Renal pelvis (tissue), 1 donor: ENCODE measurements at regions not wholly inside any gene's neighbourhood (a gene's known extent, or its start where the extent isn't known, plus 50 kb on each side); places are given as distances from the start of the nearest gene placed in this dataset.
"Not testable (repeated sequence)": the region's sequence is repeated elsewhere in the genome, so short reads cannot be mapped to it uniquely, and the experiment has no call there.

ENCODE experiments used
- DNase-seq: peaks from one replicate; pipeline ENCODE4 v3.0.0-alpha.2; 2013

DNA sequence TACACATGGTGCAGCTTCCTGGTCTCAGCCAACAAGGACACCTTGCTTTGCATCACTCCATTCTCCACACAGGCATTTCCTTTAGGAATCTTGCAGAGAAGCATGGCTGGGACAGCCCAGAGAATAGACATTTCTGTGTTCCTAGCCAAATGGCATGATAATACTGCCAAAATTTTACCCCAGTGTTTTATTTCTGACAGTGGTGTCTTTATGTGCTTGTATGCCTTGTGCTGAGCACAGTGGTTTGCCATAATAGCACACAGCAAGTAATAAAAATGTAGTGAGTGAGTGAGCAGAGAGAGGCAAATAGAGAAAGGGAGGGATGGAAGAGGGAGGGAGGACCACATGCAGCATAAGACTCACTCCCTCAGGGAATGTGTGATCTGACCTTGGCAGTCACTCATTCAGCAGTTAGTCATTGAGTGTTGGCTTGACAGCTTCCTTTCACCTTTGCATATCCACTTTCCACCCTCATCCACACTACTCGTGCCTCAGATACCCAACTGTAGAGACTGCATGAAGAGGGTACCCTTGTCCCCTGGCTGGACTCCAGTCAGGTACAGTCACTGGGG is 212.8 kb upstream of the CCDC196 start:
- no peak for DNase-seq

- not testable (repeated sequence) for DNase-seq
Observed at GRCh38 chr14:66278418-66278817, 207.8 kb upstream of the CCDC196 start.

- DNase-seq: no peak
Observed at GRCh38 chr14:66281036-66281776, 205.0 kb upstream of the CCDC196 start.

- no peak for DNase-seq
Observed at GRCh38 chr14:66284346-66284745, 201.8 kb upstream of the CCDC196 start.

DNA sequence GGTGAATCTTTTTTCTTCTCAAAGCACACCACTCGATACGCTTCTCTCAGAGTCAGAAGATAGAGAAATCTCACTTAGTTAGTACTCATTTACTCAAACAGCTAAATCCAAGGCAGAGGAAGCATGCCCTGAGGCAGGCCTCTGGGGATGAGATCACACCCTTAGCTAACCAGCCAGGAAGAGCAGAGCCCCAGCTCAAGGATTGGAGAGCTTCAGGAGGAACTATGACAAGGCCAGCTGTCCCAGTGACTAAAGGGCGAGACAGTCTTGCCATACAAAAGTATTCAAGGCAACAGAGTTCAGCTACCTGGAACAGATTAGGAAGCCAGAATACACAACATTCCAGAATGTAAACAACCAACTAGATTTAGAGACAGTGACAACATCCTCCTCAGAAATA is 197.7 kb upstream of the CCDC196 start:
- DNase-seq: no peak

- no peak for DNase-seq
Observed at GRCh38 chr14:66291756-66292155, 194.4 kb upstream of the CCDC196 start.

GRCh38 chr14:66293533-66294105 is 192.6 kb upstream of the CCDC196 start:
- DNase-seq: no peak

DNA sequence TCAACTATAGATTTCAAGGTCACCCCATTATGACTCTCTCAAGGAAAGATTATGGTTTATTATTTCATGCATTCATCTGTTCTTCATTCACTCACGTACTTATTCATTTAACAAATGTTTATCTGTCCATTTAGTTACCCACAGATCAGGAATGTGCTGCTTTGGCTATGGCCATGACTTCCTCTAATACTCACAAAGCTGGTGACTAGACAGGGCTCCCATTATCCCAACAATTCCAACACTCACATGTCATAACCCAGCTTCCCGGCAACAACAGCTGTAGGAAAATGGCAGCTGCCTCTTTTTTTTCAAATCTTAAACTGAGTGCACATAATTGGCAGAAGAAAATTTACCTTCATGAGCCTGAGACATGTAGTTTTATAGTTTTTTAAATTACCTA is 190.8 kb upstream of the CCDC196 start:
- DNase-seq: no peak

DNA sequence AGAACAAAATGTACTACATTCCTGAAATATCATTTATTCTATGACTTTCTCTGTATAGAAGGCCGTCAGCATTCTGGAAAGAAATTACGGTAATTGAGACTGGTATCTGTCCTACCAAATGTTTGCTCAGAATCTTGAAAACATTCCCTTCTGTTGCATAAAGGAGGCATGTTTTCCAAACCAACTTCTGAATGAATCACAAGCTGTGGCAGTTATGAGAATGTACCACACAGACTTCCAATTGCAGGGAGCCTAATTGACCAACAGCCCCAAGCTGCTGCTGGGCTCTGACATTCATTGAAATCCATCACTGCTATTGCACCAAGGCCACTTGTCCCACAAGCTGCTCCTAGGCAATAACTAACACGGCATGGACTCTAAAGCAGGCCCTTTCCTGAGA is 185.3 kb upstream of the CCDC196 start:
- no peak for DNase-seq

DNA sequence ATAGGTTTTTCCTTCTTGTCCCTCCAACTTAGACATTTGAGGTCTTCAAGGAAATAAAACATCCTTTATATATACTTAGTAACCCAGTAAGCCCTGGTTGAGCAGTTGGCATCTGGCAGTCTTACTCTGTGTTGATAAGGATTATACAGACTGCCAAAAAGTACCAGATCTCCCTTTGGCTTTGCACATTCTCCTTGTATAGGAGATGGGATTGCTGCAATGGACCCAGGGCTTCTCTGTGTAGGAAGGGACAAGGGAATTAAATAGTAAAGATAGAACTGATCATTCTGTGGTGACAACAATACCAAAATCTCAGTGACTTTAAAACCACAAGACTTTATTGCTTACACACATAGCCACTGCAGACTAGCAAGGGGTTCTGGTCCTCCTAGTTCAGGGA is 180.1 kb upstream of the CCDC196 start:
- DNase-seq: no peak

GRCh38 chr14:66311058-66311457 is 175.1 kb upstream of the CCDC196 start:
- DNase-seq: no peak

GRCh38 chr14:66311990-66312389 is 174.2 kb upstream of the CCDC196 start:
- no peak for DNase-seq

GRCh38 chr14:66312451-66312850 is 173.7 kb upstream of the CCDC196 start:
- DNase-seq: no peak

DNA sequence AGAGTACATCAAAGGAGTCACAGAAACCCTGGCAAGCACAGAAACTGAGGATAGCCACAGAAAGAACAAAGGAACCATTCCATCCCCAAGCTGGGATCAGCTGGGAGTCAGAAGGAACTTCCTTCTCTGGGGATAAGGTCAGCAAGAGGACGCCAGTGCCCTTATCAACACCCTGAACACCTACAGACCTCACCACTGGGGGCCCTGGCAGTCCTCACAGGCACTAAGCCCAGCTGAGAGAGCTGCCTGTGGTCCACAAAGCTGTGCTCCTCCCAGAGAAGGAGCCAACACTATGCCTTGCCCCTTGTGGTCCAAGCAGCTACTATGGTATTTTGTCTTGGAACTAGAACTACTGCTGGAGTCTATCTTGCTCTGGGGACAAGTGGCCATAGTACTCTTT is 171.1 kb upstream of the CCDC196 start:
- no peak for DNase-seq

DNA sequence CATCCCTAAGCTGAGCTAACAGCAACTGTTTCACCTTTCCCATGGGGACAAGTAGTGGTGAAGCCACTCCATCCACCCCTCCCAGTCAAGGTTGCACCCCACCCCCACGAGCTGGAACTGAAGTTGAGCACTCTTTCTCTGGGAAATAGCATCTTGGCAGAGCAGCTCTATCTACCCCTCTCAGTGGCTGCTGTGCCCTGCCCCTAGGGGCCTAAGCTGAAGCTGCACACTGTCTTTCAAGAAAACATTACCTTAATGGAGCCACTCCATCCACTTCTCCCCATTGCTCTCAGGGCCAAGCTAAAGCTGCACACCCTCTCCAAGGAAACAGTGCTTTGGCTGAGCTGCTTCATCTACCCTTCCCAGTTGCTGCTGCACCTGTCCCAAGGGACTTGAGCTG is 170.6 kb upstream of the CCDC196 start:
- DNase-seq: no peak

- no peak for DNase-seq
Observed at GRCh38 chr14:66322564-66322963, 163.6 kb upstream of the CCDC196 start.

DNA sequence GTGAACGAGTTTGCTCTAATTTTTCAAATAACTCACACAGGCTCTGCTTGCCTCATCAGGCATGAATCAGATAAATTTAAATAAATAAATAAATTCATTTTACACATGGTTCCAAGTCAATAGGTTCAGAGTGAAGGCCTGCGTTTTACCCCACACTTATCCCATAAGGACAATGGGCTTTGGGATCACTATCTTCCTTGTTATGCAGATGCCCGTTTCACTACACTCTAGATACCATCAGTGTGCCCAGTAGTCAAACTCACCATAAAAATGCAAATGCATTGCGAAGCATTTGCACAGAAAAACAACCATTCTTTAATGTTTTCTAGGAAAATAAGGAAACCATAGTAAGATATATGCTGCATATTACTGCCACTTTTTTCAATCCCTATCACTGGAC is 155.9 kb upstream of the CCDC196 start:
- DNase-seq: no peak

DNA sequence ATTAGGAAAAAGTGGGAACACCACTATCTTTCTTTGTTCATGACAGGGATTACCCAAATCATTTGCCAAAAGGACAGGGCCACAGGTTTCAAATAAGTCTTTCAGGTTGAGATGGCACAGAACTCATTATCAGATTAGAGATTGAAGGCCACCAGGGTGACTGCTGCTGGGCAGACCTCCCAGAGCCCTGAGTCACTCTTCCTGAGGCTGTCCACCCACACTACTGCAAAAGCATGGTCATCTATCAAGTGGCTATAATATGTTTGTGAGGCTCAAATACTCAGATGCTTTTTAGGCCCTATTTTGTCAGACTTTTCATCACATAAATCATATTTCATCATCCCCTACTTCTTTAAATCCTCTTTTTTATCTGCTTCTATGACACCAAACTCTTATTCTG is 155.3 kb upstream of the CCDC196 start:
- DNase-seq: no peak

GRCh38 chr14:66333293-66333692 is 152.9 kb upstream of the CCDC196 start:
- not testable (repeated sequence) for DNase-seq

GRCh38 chr14:66341239-66341638 is 144.9 kb upstream of the CCDC196 start:
- no peak for DNase-seq

- no peak for DNase-seq
Observed at GRCh38 chr14:66345986-66346385, 140.2 kb upstream of the CCDC196 start.

- DNase-seq: no peak
Observed at GRCh38 chr14:66351310-66351709, 134.9 kb upstream of the CCDC196 start.

DNA sequence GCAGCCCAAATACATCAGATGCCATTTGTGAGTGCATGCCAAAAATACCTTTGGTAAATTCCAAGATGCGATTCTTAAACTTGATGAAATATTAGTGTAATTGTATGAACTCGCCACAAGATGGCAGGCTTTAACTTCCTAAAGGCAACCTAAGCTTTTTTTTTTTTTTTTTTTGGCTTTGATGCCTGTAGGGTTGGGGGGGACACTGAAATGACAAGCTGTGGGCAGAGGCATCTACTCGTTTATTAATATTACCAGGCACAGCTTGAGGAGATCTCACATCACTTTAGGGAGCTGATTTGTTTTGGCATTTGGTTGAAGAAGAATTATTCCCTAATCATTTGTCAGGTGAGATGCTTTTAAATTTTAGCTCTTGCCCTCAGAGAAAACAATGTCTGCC is 126.7 kb upstream of the CCDC196 start:
- peak; percentile 48 for DNase-seq
